NCI-H128 (cell line): ENCODE measurements at regions not wholly inside any gene's neighbourhood (a gene's known extent, or its start where the extent isn't known, plus 50 kb on each side); places are given as distances from the start of the nearest gene placed in this dataset.
A peak's percentile ranks its signal among the peaks of the same experiment; 100 is the strongest.

Source experiments
- DNase-seq: peaks from one replicate; lab custom pipeline; 2025; ENCODE audit not compliant: unreplicated experiment; lab: John Stamatoyannopoulos, UW

GRCh38 chr1:61627365-61627764, 97.6 kb downstream of the TM2D1 start:
- no peak for DNase-seq

GRCh38 chr1:61626816-61627215, 98.1 kb downstream of the TM2D1 start:
- no peak for DNase-seq

DNA sequence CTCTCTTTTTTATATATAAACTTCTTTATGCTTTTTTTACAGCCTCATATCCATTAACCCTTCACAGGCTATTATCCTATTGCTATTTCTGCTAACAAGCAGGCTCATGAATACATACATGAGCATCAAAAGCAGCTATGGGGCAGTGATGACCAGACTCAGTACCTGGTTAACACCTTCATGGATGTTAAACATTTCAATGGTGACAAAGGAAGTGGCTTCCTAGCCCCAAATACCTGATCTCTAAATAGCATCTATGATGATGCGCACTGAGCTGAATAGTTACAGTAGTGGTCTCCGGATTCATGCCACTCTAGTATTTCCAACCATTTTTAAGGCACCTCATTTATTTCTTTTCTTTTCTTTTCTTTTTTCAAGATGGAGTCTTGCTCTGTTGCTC, 101.1 kb downstream of the TM2D1 start:
- no peak for DNase-seq

- DNase-seq, result no peak
Measured at GRCh38 chr1:61620536-61620935, 104.4 kb downstream of the TM2D1 start.

GRCh38 chr1:61618755-61619154, 106.2 kb downstream of the TM2D1 start:
- no peak for DNase-seq

DNA sequence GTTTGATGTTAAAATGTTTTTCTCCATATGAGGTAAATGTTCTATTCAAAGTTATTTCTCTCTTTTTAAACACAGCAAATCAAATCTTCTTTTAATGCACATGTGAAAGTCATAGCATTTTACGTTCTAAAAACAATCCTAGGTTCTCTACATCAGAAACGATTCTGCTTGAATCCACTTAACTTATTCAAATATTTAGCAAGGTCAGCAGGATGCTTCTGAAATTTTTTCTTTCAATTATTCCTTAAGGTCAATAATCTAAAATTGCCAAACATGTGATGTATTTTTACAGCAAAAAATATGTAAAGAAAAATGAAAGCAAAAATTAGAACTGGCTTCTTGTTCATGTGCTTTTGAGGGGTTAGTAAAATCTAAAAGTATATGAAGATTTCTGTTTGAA, 106.7 kb downstream of the TM2D1 start:
- DNase-seq, result no peak

DNA sequence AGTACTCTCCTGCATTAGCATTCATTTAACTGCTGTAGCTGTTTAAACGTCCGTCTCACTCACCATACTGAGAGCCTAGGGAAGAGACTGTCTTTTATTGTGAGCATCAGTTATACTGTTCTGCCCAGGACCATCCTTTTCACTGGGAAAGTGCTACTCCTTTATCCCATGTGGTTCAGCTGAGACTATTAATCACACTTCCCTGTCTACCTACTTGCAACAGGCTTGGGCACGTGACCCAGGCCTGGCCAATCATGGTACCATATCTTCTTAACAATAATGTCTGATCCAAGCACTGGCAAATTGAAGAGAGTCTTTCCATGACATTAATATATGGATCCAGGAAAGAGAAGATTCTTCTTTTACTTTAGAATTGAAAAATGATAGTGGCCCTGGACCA, 108.1 kb downstream of the TM2D1 start:
- no peak for DNase-seq

DNA sequence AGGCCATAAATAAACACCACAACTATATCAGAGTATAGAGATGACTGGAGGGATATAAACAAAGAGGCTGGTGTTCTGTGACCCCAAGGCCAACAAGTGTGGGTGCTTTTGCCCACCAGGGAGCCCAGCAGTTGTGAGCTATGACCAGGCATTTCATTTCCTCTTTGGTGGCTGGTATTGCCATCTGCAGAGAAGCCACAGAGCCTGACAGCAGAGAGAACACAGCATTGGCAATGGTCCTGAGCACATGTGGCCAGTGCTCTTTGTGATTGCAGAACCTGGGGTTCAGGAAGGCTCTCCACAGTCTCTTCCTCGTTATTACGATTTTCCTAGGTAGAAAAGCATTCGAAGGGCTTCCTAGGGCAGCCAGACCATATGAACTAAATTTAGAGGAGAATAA, 112.3 kb downstream of the TM2D1 start:
- DNase-seq, result no peak

- no peak for DNase-seq
Measured at GRCh38 chr1:61609040-61609439, 115.9 kb downstream of the TM2D1 start.

DNA sequence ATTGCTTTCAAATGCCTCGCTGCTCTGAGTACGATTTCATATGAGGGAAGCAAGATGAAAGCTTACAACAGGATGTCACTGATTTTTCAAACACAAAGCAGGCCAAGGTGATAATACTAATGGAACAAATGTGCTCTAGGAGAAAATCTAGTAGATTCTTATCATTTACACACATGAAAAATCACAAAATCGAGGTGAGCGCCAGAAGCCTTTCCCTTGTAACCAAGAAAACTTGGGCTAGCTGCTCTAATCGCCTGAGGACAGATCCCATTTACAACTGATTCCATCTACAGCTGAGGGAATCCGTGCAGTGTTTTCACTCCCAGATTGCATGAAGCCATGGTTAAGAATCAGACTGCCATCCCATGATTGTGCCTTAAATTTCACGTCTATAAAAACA, 117.5 kb downstream of the TM2D1 start:
- DNase-seq, result no peak

DNA sequence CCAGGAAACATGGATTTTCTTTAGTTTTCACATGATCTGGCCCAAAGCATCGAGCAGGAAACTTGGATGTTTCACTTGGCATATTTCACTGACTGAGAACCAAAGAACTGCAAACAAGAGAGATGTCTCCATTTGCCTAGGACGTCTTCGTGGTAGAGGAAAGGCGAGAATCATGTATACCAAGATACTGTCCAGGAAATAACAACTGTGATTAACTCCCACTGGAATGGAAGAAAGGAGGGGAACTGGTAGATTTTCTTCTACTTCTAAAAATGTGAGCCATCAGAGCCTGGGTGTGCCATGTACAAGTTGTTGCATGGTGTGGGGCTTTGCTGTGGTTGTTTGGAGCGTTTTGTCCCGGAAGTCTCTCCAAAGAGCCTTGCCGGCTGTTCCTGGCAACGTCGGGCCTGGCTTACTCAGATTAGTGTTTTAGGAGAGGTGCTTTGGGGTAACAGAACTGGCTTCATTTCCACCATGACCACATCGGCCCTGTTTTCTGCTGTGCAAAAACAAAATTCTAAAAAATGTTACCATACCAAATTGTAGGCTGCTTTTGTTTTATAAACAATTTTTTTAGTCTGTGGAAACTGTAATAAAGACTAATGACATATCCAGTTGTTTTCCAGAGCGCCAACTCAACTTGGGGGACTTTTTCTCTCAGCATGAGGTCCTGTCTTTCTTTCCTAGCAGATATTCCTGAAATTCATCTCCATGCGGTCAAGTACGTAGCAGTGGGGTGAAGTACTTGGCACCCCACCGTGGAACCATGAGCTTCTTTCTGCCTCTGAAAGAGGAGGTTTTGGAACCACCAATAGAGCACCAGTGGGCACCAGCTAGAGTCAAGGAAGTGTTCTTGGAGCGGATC, 118.3 kb downstream of the TM2D1 start:
- no peak for DNase-seq

GRCh38 chr1:61605607-61606321, 119.2 kb downstream of the TM2D1 start:
- no peak for DNase-seq

GRCh38 chr1:61604684-61605083, 120.3 kb downstream of the TM2D1 start:
- no peak for DNase-seq

DNA sequence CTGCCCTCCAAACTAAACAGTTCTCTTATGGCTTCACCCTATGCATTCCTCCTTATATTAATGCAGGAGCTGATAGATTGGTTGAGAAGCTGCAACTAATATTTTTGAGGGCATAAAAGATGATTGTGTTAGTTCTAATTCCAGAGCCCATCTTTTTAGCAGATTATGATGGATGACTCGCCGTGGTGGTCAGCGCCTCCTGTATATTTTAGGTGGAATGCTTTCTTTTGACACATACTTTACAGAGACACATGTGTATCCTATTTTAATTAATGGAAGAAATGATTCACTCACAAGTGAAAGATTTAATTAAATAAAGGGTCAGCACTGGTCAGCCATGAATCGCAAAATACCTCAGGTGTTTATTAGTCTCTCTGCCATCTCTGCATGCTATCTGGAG, 120.7 kb downstream of the TM2D1 start:
- no peak for DNase-seq

DNA sequence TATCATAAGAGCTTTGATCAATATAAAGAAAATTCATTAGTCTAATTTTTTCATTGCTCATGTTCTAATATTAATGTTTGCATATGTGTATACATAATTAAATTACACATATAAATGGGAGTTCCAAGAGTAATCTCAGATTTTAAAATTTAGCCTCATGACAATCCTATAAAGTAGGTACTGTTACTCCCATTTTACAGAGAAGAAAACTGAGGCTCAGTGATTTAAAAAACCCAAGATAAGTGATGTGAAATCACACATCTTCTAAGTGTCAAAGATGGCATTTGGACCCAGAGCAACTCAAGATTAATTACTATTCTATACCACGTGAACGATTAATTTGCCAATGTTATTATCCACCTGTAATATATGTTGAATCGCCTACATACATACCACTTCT, 122.3 kb downstream of the TM2D1 start:
- no peak for DNase-seq

DNA sequence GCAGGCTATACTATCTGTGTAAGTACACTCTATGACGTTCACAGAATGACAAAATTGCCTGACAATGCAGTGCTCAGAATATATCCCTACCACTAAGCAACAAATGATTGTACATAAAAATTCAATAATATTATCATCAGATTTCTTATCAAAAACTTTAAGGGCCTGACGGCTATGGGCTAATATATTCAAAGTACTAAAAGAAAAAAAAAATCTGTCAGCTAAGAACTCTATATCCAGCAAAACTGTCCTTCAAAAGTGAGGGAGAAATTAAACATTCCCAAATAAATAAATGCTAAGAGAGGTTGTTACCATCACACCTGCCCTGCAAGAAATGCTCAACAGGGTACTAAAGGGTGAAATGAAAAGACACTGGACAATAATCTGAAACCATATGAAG, 127.3 kb downstream of the TM2D1 start:
- no peak for DNase-seq

DNA sequence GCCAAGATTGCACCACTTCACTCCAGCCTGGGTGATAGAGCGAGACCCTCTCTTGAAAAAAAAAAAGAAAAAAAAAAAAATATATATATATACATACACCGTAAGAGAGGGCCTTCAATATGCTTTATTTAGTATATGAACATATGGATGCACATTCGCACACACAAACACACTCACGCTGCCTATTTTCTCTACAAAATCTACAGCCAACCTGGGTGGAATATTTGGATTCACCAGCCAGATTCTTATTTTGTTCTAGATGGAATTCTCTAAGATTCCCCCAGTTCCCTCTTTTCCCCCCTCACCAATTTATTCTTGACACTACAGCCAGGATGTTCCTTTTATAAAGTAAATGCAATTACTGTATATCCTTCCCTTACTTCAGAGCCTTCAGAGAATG, 131.6 kb downstream of the TM2D1 start:
- no peak for DNase-seq

- DNase-seq, result no peak
Measured at GRCh38 chr1:61591351-61591750, 133.6 kb downstream of the TM2D1 start.

- DNase-seq, result peak; percentile 52
Measured at GRCh38 chr1:61588736-61589672, 135.9 kb downstream of the TM2D1 start.

DNA sequence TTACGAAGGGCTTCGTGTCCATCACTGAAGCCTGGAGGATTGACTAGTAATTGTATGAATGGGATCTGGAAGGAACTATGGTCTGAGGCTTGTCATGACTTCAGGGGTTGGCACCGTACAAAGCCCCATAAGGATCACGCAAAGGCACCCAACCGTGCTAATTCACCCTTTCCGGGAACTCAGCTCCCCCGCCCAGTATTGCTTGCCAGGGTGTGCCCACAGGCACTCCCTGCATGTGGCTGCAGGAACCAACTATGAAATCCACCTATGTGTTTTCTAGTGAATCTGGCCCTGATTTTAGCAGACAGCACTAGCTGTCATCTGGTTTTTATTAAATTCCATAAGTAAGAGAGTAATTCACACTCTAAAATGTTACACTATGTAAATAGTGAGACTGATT, 139.2 kb downstream of the TM2D1 start:
- DNase-seq, result no peak

DNA sequence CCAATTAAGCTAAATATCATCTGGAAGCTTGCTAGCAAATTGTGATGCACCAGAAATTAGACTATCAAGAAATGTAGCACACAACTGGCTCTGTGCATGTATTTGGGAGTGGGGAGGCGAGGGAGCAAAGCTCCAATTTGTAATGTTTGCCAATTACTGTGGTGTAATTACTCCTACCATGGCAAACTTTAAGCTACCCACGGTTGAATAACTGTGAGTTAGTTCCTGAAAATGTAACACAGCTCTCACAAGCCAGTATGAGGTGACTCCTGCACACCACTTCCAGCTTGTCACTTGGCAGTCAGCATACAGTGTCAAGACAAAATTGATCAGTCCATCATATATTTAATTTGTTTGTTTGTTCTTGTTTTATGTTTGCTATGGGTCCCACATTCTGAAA, 141.2 kb downstream of the TM2D1 start:
- DNase-seq, result no peak
